GDM1 (cell line): ENCODE measurements at regions not wholly inside any gene's neighbourhood (a gene's known extent, or its start where the extent isn't known, plus 50 kb on each side); places are given as distances from the start of the nearest gene placed in this dataset.
A peak's percentile ranks its signal among the peaks of the same experiment; 100 is the strongest.
"Not testable (repeated sequence)": the region's sequence is repeated elsewhere in the genome, so short reads cannot be mapped to it uniquely, and the experiment has no call there.

Experiments
- DNase-seq: peaks from one replicate; lab custom pipeline; 2025; lab: John Stamatoyannopoulos, UW

- no peak for DNase-seq
Measured at GRCh38 chr1:58190267-58190988, 356.1 kb downstream of the OMA1 start.

DNA sequence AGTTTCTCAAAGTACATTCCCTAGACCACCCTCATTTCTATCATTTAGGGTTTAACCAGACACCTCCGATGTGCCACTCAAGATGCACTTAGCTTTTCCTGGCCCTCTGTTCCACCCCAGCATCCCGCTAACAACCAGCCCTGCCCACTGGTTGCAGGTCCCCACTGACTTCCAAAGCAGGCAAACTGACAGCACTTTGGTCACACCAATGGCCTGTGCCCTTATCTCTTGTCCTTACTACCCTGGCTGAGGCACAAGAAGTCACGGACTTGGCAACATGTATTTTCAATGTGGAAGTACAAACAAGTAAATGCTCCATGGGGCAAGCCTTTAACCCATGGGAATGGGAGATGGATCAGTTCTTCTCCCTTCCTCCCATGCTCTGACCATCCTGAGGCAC lies 357.1 kb downstream of the OMA1 start:
- DNase-seq = no peak

DNA sequence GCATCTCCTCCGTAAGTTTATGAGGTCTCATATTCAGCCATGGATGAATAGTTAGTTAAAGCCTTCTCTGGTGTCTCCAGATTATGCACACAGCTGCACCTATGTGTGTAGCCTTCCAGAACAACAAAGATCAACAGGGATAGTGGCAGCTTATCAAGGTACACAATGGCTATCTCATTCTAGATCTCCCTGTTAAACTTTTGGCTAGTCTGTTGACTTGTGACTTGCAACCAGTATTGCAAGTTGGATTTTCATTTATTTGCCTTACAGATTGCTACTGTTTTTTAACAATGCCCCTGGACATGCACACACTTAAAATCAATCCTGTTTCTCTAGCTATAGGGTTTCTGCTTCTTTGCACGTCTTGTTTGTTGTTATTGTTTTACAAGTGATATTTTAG lies 363.2 kb downstream of the OMA1 start:
- DNase-seq = no peak

- no peak for DNase-seq
Measured at GRCh38 chr1:58180537-58180936, 366.0 kb downstream of the OMA1 start.

DNA sequence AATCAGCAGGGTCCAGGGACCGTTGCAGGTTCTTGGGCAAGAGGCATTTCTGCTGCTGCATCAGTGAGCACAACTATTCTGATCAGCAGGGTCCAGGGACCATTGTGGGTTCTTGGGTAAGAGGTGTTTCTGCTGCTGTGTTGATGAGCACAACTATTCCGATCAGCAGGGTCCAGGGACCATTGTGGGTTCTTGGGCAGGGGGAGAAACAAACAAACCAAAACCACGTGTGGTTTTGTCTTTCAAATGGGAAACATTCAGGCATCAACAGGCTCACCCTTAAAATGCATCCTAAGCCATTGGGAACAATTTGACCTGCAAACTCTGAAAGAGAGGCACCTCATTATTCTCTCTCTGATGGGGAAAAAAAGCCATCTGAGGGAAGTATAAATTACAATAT lies 377.4 kb downstream of the OMA1 start:
- not testable (repeated sequence) for DNase-seq

DNA sequence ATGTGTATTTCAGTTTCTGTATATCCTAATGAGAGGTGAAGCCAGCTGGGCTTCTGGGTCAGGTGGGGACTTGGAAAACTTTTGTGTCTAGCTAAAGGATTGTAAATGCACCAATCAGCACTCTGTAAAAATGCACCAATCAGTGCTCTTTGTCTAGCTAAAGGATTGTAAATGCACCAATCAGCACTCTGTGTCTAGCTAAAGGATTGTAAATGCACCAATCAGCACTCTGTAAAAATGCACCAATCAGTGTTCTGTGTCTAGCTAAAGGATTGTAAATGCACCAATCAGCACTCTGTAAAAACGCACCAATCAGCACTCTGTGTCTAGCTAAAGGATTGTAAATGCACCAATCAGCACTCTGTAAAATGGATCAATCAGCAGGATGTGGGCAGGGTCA lies 379.4 kb downstream of the OMA1 start:
- DNase-seq = not testable (repeated sequence)

DNA sequence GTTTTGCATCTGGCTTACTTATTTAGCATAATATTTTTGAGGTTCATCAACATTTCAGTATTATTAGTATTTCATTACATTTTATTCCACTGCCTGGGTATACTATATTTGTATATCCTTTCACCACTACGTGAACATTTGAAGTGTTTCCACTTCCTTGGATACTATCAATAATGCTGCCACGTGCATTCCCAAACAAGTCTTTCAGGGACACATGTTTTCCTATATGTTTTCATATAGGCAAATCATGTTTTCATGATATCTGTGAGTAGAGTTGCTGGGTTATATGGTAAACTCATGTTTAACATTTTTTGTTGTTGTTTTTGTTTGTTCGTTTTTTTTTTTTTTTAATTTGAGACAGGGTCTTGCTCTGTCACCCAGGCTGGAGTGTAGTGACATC lies 380.1 kb downstream of the OMA1 start:
- DNase-seq = no peak

GRCh38 chr1:58165073-58165472 lies 381.5 kb downstream of the OMA1 start:
- no peak for DNase-seq

- DNase-seq = peak; percentile 23
Measured at GRCh38 chr1:58162952-58163550, 383.5 kb downstream of the OMA1 start.

DNA sequence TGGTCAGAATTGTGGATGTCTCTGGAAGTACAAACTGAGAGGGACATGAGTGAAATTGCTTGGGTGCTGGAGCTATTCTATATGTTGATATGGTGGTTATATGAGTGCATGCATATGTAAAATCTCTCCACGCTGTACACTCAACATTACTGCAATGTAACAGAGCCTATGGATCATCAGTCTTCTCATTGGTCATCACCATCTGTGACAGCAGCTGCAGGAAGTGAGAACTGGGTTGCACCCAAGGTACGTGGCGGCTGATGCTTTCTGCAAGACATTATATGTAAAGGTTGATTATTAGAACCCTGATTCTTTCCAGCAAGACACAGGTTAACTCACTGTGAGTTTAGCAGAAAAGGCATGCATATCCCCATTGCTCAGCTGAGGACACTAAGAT lies 387.1 kb downstream of the OMA1 start:
- DNase-seq = no peak

GRCh38 chr1:58158506-58159433 lies 387.8 kb downstream of the OMA1 start:
- no peak for DNase-seq

DNA sequence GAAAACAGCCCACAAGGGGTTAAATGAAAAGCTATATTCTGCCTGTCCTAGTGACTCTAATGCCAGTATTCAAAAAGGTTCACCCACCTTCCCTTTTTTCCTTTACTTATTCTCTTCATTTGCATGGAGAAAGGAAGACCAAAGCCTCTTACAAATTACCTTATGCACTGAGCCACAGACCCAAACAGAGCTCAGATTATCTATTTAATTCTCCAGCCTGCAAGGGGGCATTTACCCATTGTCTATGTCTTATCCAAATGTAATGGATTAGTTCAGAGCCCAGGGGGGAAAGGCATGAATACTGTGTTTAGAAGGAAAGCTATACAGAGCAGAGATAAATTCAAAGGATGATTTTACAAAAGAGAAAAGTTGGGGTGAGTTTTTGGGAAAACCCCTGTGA lies 388.5 kb downstream of the OMA1 start:
- no peak for DNase-seq

GRCh38 chr1:58157256-58157655 lies 389.3 kb downstream of the OMA1 start:
- DNase-seq = no peak

DNA sequence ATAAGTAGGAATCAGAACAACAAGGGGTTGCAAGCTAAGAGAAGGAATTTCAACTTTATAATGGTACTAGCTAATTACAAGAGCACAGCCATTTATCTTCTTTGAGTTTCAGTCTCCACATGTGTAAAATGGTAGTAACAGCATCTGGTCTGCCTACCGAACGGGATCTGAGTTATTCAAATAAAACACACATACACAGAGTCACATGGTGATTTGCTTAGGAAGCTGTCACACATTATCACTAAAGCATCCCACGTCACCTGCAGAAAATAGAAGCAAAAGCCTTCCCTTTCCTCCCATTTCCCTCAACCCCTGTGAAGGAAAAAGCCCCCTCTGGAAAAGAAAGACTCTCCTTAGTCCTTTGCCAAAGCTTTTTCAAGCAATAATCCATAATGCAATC lies 389.7 kb downstream of the OMA1 start:
- no peak for DNase-seq

- DNase-seq = no peak
Measured at GRCh38 chr1:58156124-58156468, 390.4 kb downstream of the OMA1 start.

- peak; percentile 34 for DNase-seq
Measured at GRCh38 chr1:58155418-58156123, 391.0 kb downstream of the OMA1 start.

GRCh38 chr1:58154256-58154655 lies 392.3 kb downstream of the OMA1 start:
- no peak for DNase-seq

DNA sequence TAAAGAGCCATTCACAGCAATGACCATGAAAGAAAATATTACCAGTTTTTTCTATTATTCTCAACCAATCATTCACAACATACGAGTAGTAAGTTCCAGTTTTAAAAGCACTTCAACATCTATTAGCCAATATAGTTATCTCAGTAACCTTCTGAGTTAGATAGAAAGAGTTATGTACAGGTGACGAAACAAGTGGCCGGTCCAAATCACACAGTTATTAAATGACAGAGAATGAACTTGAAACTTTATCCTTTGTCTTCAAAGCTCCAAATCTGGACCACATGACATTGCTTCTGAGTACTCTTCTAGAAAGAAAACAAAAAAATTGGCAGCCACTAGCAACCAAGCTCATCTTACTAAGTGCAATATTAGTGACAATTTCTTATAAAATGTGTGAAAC lies 393.8 kb downstream of the OMA1 start:
- DNase-seq = no peak

DNA sequence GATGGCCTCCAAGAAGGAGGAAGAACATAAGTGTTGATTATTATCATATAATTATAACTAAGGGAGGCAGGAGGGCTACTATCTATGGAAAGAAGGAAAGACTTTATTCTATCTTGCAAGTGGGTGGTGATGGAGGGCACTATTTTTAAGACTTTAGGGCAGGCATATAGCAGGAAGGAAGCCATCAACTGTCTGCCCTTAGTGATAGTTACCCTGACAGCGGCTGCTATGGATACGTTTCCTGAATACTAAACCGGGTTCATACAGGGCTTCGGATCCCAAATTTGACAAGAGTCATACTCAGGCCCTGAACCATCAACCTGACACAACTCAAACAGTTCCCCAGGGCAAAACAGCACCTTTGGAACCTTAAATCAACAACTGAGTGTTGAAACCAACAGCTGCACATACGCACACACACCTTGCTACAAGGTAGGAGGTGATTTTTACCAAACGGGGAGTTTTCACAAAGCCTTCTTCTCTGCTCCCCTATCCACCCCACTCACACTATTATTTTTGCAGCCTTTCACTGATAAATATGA lies 397.2 kb downstream of the OMA1 start:
- peak; percentile 54 for DNase-seq

- no peak for DNase-seq
Measured at GRCh38 chr1:58144698-58145270, 401.7 kb downstream of the OMA1 start.

DNA sequence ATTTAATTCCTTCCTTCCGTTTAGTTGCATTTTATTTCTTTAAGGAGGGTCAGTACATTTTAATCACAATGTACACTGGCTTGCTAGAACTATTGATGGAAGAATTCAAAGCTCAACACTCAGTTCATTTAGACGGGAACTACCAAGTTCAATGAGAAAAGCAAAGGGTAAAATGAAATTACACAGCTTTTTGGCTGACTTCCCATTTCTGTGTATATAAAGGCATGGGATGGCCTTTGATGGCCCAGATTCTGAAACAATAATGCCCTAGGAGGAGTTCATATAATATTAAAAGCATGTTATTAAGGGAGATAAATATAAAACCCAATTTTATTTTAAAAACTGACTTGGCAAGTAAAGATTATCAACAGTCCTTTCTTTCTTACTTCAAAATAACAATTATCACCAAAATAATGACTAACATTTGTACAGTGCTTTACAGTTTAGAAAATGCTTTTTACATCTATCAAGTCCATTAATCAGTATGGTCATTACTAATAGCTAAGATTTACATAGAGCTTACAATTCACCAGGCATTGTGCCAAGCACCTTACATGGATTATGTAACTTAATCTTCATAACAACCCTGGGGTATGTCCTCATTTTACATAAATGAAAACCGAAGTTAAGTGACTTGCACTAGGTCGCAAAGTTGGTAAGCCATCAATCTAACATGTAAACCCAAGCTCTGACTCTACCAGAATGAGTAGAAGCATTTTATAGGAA lies 402.4 kb downstream of the OMA1 start:
- DNase-seq = no peak
